Iris pigment epithelial cell (primary cell): ENCODE measurements at regions not wholly inside any gene's neighbourhood (a gene's known extent, or its start where the extent isn't known, plus 50 kb on each side); places are given as distances from the start of the nearest gene placed in this dataset.
A peak's percentile ranks its signal among the peaks of the same experiment; 100 is the strongest.

Experiments
- DNase-seq: peaks from one replicate; pipeline ENCODE4 v3.0.0-alpha.2; 2011; ENCODE audit warnings: low read depth

GRCh38 chr22:22396741-22397291 is 111.7 kb downstream of the ZNF280B start:
- DNase-seq = no peak

- DNase-seq = no peak
Observed at GRCh38 chr22:22397292-22397870, 111.2 kb downstream of the ZNF280B start.

GRCh38 chr22:22397875-22398524 is 110.5 kb downstream of the ZNF280B start:
- DNase-seq = no peak

- DNase-seq = no peak
Observed at GRCh38 chr22:22398530-22399327, 109.8 kb downstream of the ZNF280B start.

- DNase-seq = no peak
Observed at GRCh38 chr22:22400099-22400498, 108.4 kb downstream of the ZNF280B start.

GRCh38 chr22:22400964-22401363 is 107.6 kb downstream of the ZNF280B start:
- no peak for DNase-seq

- DNase-seq = no peak
Observed at GRCh38 chr22:22401381-22401780, 107.2 kb downstream of the ZNF280B start.

- no peak for DNase-seq
Observed at GRCh38 chr22:22403306-22403705, 105.2 kb downstream of the ZNF280B start.

- DNase-seq = no peak
Observed at GRCh38 chr22:22403771-22404170, 104.8 kb downstream of the ZNF280B start.

- DNase-seq = no peak
Observed at GRCh38 chr22:22404598-22405284, 103.8 kb downstream of the ZNF280B start.

GRCh38 chr22:22406445-22407027 is 102.0 kb downstream of the ZNF280B start:
- DNase-seq = no peak

- DNase-seq = no peak
Observed at GRCh38 chr22:22407061-22407460, 101.5 kb downstream of the ZNF280B start.

GRCh38 chr22:22408269-22408668 is 100.3 kb downstream of the ZNF280B start:
- no peak for DNase-seq

GRCh38 chr22:22408731-22409696 is 99.5 kb downstream of the ZNF280B start:
- peak; percentile 17 for DNase-seq

GRCh38 chr22:22410121-22410520 is 98.4 kb downstream of the ZNF280B start:
- DNase-seq = no peak

- no peak for DNase-seq
Observed at GRCh38 chr22:22410677-22411076, 97.9 kb downstream of the ZNF280B start.

GRCh38 chr22:22414266-22414665 is 94.3 kb downstream of the ZNF280B start:
- DNase-seq = no peak

- DNase-seq = no peak
Observed at GRCh38 chr22:22417495-22418162, 90.9 kb downstream of the ZNF280B start.

- no peak for DNase-seq
Observed at GRCh38 chr22:22418163-22418549, 90.4 kb downstream of the ZNF280B start.

GRCh38 chr22:22418957-22419356 is 89.6 kb downstream of the ZNF280B start:
- no peak for DNase-seq
